ENCODE measurements at regions not wholly inside any gene's neighbourhood (a gene's known extent, or its start where the extent isn't known, plus 50 kb on each side); places are given as distances from the start of the nearest gene placed in this dataset.
A peak's percentile ranks its signal among the peaks of the same experiment; 100 is the strongest.

DNA sequence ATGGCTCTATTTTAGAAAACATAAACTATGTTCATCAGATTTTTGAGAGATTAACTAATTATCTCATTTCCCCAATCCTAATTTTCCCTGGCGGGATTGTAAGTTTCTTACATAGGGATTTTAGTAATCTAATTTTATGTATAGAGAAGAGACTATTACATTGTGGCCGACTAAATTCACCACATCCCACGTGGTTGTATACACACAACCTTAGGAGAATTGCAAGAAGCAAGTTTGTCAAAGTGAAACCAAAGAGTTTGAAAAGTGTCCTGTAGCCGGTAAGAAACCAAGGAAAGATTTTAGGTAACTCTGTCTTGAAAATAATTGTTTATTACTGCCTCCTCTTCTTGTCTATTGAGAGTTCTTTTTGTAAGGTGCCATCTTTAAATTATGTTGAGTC lies 550.6 kb downstream of the LTN1 start:
- no peak for DNase-seq (ENCODE audit: low read depth in 4 of 4, low spot score in 3 of 4)

GRCh38 chr21:28439788-28440187 lies 552.9 kb downstream of the LTN1 start:
- DNase-seq (ENCODE audit: low read depth in 4 of 4, low spot score in 3 of 4), result no peak

GRCh38 chr21:28439251-28439650 lies 553.4 kb downstream of the LTN1 start:
- no peak for DNase-seq (ENCODE audit: low read depth in 4 of 4, low spot score in 3 of 4)

DNA sequence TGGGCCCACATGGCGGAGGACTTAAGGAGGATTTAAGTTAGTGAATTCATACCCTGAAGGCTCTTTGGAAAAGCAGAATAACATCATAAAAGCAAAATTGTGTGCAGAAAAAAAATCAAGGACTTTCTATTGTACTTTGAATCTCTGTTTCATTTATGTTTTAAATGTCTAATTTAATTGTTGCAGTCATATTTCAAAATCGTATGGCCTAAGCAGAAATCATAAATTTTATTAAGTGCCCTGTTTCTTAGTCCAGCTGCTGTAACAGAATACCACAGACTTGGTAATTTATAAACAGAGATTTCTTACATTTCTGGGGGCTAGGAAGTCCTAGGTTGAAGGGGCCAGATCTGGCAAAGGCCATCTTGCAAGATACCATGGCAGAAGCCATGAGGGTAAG lies 555.6 kb downstream of the LTN1 start:
- no peak for DNase-seq (ENCODE audit: low read depth in 4 of 4, low spot score in 3 of 4)

GRCh38 chr21:28436286-28436932 lies 556.3 kb downstream of the LTN1 start:
- no peak for DNase-seq (ENCODE audit: low read depth in 4 of 4, low spot score in 3 of 4)

GRCh38 chr21:28431527-28432200 lies 561.0 kb downstream of the LTN1 start:
- no peak for DNase-seq (ENCODE audit: low read depth in 4 of 4, low spot score in 3 of 4)

DNA sequence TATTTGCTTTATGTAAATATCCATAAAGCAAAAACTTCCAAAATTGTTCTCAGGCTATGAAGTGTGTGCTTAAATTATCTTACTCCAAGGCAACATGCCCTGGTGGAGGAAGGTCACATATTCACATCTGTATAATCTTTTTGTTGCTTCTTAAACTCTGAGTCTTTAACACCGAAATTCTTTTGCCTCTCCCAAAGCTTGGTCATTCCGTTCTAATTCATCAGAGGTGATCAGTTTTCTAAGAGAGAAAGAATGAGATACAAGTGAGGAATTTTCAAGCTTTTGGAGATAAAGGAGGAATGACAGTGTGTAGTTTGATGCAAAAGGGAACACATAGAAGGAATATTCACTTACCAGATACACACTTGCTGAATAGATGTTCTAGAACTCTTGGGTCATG lies 561.7 kb downstream of the LTN1 start:
- no peak for DNase-seq (ENCODE audit: low read depth in 4 of 4, low spot score in 3 of 4)

DNA sequence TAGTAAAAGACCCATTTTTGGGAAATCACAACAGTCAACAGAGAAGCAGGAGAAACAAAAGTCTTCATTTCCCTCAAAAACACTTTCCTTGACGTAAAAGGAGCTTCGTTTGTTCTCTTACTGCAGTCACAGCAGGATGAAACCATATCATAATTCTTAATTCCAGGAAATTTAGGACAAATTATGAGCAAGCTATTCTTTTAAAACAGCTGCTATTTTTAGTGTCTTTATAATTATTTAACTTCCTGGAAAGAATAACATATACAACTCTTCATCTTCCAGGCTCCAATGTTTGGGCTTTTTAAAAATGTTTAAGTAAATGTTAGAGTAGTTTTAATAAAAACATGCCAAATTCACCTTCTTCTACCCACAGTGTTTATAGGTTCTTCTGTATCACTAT lies 563.5 kb downstream of the LTN1 start:
- no peak for DNase-seq (ENCODE audit: low read depth in 4 of 4, low spot score in 3 of 4)

- DNase-seq (ENCODE audit: low read depth in 4 of 4, low spot score in 3 of 4), result no peak
Observed at GRCh38 chr21:28427394-28428022, 565.2 kb downstream of the LTN1 start.

GRCh38 chr21:28426545-28426944 lies 566.1 kb downstream of the LTN1 start:
- no peak for DNase-seq (ENCODE audit: low read depth in 4 of 4, low spot score in 3 of 4)

- no peak for DNase-seq (ENCODE audit: low read depth in 4 of 4, low spot score in 3 of 4)
Observed at GRCh38 chr21:28423521-28424190, 569.0 kb downstream of the LTN1 start.

DNA sequence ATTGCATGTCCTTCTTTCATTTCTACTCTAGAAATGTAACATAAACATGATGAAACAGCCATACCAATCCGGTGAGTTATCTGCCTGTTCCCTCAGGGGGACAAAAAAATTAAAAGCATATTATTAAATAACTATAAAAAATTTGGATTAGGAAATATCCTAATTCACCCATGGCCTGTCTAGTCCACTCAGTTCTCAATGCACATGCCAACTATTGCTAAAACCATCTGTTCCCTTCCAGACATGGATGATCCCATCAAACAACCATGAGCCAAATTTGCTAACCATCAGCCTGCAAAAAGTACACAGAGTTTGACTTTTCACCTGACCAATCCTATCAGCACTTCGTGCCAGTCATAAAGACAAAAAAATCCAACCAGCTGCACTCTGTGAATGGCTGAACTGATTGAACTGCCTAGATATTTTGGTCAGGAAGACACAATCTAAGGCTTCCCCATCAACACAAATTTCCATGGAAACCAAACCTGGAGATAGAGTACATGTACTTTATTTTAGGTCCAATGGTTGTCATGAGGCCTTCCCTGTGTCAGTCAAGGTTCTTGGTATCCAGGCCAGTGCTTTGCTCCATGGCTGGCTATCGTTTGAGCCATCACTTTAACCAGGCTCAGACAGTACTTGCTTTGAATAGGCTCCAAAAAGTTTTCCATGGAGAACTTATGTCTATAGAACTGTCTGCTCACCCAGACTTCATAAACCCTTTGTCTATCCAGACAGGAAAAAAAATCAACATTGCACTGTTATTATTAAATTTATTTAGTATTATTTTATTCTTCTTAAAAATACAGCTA lies 570.8 kb downstream of the LTN1 start:
- DNase-seq (ENCODE audit: low read depth in 4 of 4, low spot score in 3 of 4), result no peak

DNA sequence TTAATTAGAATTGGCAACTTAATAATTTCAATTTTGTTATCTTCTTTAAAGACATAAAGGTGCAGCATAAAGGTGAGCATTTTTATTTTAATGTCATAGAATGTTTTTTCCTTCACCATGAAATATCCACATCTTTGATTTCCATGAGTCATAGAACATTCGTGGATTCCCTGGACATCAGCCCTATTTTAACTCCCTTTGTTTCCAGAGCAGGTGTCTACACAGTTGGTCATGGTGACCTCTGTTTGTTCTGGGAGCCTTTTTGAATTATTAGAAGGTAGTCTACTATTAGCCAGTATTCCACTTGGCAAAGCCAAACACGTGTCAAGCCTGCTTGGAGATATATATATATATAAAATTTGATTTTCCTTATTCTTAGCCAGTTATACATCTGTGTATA lies 572.9 kb downstream of the LTN1 start:
- DNase-seq (ENCODE audit: low read depth in 4 of 4, low spot score in 3 of 4), result no peak

DNA sequence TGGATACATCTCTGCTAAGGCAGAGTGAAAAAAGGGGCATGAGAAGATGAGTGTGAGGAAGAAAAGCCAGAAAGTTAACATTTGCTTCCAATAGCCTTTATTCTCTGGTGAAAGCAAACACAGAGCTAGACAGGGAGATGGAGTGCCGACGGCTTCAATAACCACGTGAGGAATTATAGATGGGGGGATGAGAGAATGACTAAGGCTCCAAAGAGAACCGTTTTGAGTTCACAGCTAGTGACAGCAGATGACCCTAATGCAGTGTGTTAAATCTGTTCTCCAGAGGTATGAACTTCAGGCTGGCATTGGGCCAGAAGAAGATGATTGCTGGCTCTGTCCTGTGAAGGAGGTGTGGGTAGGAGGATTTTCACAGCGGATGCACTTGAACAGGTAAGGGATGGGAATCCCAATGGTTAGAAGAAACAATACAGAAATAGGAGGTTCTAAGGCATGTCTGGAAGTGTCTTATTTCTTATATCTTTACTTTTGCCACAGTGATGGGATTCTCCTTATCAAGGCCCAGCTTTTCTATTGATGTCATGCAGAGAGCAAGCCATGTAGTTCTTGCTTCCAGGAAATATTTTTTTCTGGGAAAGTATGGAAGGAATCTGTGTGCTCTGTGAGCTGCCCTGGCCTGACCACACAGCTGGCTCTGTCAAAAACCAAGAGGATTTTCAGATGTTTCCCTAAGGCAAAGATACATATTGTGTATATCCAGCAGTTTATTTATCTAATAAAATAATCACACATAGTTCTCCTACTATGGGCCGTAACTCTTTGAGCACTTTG lies 573.8 kb downstream of the LTN1 start:
- DNase-seq (ENCODE audit: low read depth in 4 of 4, low spot score in 3 of 4), result no peak

DNA sequence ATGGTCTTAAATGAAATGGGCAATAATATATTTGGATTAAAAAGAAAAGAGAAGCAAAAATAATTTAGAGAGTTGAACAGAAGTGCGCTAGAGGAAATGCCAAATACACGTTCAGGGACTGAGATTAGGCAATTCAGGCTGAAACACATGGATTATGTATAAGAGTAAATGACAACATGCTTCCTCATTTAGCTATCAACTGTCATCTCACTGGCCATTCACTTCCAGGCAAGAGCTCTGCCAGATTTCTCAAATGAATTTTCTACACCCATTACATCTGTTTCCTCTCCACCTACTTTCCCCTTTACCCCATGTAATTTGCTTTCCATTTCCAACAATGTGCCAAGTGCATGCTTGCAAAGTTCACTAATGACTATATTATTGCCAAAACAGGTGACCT lies 582.4 kb downstream of the LTN1 start:
- no peak for DNase-seq (ENCODE audit: low read depth in 4 of 4, low spot score in 3 of 4)

DNA sequence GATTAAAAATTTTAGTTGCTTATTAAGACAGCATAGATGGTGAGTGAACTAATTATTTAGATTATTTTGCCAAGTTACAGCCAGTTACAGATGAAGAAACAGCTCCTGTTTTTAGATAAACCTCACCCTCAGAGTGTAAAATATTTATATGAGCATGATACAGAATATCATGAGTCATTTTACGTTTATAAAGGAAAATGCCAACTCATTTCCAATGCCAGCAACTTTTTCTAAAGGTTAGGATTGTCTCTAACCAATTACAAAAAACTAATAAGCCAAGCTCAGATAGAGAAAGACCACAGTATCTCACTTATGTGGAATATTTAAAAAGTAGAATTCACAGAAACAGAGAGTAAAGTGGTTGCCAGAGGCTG lies 590.1 kb downstream of the LTN1 start:
- DNase-seq (ENCODE audit: low read depth in 4 of 4, low spot score in 3 of 4), result no peak

- DNase-seq (ENCODE audit: low read depth in 4 of 4, low spot score in 3 of 4), result no peak
Observed at GRCh38 chr21:28397040-28397439, 595.6 kb downstream of the LTN1 start.

DNA sequence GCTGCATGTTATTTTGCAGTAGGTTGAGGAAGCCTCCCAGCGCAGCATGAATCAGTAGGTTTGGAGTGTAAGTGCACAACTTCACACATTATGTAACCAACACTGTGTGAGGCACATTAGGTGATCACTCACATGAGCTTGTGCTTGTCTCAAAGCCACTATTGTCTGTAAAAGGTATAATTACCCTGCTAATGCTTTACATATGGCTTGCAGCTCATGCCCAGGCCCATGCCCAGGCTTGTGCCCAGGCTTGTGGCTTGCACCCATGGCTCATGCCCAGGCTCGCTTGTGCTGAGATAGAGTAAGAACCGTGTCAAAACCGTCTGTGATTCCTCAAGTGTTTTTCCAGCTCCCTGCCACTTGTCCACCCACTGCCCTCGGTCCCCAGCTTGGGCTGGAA lies 596.3 kb downstream of the LTN1 start:
- no peak for DNase-seq (ENCODE audit: low read depth in 4 of 4, low spot score in 3 of 4)

DNA sequence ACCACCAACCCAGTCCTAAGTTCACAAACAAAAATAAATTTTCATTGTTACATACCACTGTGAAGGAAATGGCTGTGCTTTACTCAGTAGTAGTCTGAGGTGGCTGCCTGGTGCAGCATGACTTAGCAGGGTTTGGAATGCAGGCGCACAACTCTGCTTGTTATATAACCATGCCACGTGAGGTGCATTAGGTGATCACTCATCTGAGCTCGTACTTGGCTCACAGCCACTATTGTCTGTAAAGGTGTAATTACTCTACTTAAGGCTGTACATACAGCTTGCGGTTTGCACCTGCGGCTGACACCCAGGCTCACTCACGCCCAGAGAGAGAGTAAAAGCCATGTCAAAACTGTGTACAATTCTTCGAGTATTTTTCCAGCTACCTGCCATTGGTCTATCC lies 599.4 kb downstream of the LTN1 start:
- peak; percentile 52 to 62 (median 56) for DNase-seq (ENCODE audit: low read depth in 4 of 4, low spot score in 3 of 4)
